Astrocyte of the spinal cord (primary cell): ENCODE measurements at regions not wholly inside any gene's neighbourhood (a gene's known extent, or its start where the extent isn't known, plus 50 kb on each side); places are given as distances from the start of the nearest gene placed in this dataset.

Experiments
- DNase-seq: peaks from one replicate; pipeline ENCODE4 v3.0.0; 2011; ENCODE audit warnings: low read depth, low spot score
- H3K4me3 ChIP-seq: 2 replicates; pipeline ENCODE4 v1.5.1; 2011; ENCODE audit warnings: low read depth, mild to moderate bottlenecking, low read length, moderate library complexity
- in situ Hi-C: cut with HindIII; loops from 2 replicates; pipeline ENCODE4 v1.10.0; 2017; ENCODE audit warnings: low sequenced_read_pairs
- TF ChIP-seq, protein P1 (sequence below): IDR thresholded peaks from 2 replicates; pipeline ENCODE4 v1.5.1; 2012; ENCODE audit warnings: low read depth, mild to moderate bottlenecking, low read length, inconsistent platforms

DNA sequence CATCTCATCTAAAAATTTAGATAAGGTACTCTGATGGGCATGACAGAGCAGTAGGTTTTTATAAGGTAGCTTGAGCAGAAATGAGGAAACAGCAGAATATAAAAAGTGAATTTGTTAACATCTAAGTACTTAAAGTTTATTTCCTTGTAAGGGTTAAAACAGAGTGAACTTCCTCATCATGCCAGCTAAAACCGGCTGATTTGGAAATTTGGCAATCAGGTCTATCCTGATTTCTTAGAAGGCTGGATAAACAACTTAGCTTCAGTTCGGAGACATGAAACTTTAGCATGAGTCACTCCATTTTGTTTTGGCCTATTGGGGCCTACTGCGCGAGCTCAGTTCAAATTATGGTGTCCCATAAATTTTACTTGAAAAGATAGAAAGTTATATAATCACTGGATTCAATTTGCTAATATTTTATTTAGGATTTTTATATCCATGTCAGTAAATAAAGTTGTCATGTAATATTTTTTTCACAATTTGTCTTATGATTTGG lies 241.6 kb upstream of the RORB start:
- TF ChIP-seq, protein P1, sequence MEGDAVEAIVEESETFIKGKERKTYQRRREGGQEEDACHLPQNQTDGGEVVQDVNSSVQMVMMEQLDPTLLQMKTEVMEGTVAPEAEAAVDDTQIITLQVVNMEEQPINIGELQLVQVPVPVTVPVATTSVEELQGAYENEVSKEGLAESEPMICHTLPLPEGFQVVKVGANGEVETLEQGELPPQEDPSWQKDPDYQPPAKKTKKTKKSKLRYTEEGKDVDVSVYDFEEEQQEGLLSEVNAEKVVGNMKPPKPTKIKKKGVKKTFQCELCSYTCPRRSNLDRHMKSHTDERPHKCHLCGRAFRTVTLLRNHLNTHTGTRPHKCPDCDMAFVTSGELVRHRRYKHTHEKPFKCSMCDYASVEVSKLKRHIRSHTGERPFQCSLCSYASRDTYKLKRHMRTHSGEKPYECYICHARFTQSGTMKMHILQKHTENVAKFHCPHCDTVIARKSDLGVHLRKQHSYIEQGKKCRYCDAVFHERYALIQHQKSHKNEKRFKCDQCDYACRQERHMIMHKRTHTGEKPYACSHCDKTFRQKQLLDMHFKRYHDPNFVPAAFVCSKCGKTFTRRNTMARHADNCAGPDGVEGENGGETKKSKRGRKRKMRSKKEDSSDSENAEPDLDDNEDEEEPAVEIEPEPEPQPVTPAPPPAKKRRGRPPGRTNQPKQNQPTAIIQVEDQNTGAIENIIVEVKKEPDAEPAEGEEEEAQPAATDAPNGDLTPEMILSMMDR: no peak
- in situ Hi-C loops: no loop called here
- no peak overlapping the region for H3K4me3 ChIP-seq
- DNase-seq: no peak

GRCh38 chr9:74275872-74276508 lies 221.1 kb upstream of the RORB start:
- H3K4me3 ChIP-seq: no peak overlapping the region
- TF ChIP-seq, protein P1: no peak
- DNase-seq: no peak
- in situ Hi-C loops: no loop called here

DNA sequence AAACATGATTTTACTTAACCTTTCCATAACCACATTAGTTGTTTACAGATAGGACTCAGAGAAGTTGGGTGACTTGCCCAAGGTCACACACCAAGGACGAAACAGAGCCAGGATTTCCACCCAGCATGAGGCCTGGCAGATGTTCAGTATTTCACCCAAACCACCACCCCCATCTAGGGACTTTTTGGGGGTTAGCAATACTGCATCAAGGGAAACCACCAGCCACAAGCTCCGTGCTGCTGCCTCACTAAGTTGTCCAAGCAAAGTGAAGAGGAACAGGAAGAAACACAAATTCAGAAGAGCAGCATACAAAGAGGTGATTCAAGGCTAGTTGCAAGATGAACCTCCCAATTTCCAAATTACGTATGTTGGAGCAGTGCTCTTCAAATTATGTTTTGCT lies 219.6 kb upstream of the RORB start:
- in situ Hi-C loops: no loop called here
- DNase-seq: no peak
- no peak overlapping the region for H3K4me3 ChIP-seq

GRCh38 chr9:74281674-74282073 lies 215.5 kb upstream of the RORB start:
- H3K4me3 ChIP-seq: no peak overlapping the region
- TF ChIP-seq, protein P1: no peak
- in situ Hi-C loops: no loop called here
- no peak for DNase-seq

More for the DNA sequence above, 219.6 kb upstream of the RORB start:
- TF ChIP-seq, protein P1: no peak

- TF ChIP-seq, protein P1: no peak
- no peak for DNase-seq
- H3K4me3 ChIP-seq: no peak overlapping the region
- in situ Hi-C loops: no loop called here
Observed at GRCh38 chr9:74282526-74283253, 214.4 kb upstream of the RORB start.

- in situ Hi-C loops: no loop called here
- DNase-seq: peak; percentile 19
- TF ChIP-seq, protein P1: no peak
- no peak overlapping the region for H3K4me3 ChIP-seq
Observed at GRCh38 chr9:74284581-74285450, 212.3 kb upstream of the RORB start.
